ENCODE measurements at regions not wholly inside any gene's neighbourhood (a gene's known extent, or its start where the extent isn't known, plus 50 kb on each side); places are given as distances from the start of the nearest gene placed in this dataset.

GRCh38 chr1:104064399-104064798 is 314.7 kb downstream of the AMY1C start:
- Histone ChIP-seq H3K4me1 (no peaks in the 10 kb centered on the region), H3K27me3 (no peaks in the 10 kb centered on the region), H3K4me3 (no peak overlapping the region), H3K9me3 (no peaks in the 10 kb centered on the region), H3K36me3 (no peaks in the 10 kb centered on the region), H3K27ac (no peak overlapping the region)
- TF ChIP-seq, protein P1, sequence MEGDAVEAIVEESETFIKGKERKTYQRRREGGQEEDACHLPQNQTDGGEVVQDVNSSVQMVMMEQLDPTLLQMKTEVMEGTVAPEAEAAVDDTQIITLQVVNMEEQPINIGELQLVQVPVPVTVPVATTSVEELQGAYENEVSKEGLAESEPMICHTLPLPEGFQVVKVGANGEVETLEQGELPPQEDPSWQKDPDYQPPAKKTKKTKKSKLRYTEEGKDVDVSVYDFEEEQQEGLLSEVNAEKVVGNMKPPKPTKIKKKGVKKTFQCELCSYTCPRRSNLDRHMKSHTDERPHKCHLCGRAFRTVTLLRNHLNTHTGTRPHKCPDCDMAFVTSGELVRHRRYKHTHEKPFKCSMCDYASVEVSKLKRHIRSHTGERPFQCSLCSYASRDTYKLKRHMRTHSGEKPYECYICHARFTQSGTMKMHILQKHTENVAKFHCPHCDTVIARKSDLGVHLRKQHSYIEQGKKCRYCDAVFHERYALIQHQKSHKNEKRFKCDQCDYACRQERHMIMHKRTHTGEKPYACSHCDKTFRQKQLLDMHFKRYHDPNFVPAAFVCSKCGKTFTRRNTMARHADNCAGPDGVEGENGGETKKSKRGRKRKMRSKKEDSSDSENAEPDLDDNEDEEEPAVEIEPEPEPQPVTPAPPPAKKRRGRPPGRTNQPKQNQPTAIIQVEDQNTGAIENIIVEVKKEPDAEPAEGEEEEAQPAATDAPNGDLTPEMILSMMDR (IDR thresholded peaks at IDR 0.05), result no peak
- DNase-seq (ENCODE audit: low spot score in 2 of 2), result no peak
- intact Hi-C loops (cut with DNase I), result no loop called here

DNA sequence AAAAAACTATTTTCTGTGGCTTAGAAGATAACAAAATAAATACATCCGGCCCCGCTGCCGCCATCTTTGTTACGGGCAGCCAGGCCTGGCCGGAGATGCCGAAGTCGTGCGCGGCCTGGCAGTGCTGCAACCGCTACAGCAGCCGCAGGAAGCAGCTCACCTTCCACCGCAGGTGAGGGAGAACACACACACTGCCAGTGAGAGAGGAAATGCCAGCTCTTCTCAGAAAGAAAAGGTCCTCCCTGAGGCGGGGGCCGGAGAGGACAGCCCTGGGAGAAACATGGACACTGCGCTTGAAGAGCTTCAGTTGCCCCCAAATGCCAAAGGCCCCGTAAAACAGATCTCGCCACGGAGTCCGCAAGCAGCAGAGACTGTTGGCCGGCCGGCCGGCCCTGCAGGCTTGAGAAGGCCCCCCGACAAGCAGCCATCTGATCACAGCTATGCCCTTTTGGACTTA is 323.2 kb downstream of the AMY1C start:
- intact Hi-C loops (cut with DNase I), result no loop called here
- no peak for DNase-seq (ENCODE audit: low spot score in 2 of 2)
- Histone ChIP-seq H3K4me3 (no peak overlapping the region), H3K36me3 (no peaks in the 10 kb centered on the region), H3K4me1 (no peaks in the 10 kb centered on the region), H3K27ac (no peak overlapping the region), H3K9me3 (no peaks in the 10 kb centered on the region), H3K27me3 (no peaks in the 10 kb centered on the region)
- TF ChIP-seq, protein P1 (IDR thresholded peaks at IDR 0.05), result no peak

DNA sequence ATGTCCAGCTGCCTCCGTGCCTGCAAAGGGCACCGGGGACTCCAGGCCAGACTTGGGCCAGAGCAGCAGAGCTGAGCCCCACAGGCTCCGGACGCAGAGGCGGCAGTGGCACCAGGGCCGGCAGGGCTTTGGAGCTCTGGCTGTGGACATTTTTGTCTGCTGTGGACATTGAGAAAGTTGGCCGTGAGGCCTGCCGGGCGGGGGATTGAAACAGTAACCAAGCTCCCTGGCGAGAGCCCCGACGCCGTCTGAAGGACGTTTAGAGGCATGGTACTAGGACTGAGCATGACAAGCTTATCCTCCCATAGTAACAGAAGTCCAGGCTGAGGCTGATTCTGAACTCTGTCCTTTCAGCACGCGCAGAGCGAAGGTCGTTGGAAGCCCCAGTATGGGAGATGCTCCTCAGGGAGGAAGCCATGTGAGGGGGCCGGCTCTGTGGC is 323.8 kb downstream of the AMY1C start:
- no peak for DNase-seq (ENCODE audit: low spot score in 2 of 2)
- Histone ChIP-seq H3K4me3 (no peak overlapping the region), H3K27me3 (no peaks in the 10 kb centered on the region), H3K36me3 (no peaks in the 10 kb centered on the region), H3K27ac (no peak overlapping the region), H3K4me1 (no peaks in the 10 kb centered on the region), H3K9me3 (no peaks in the 10 kb centered on the region)
- intact Hi-C loops (cut with DNase I), result no loop called here
- TF ChIP-seq, protein P1 (IDR thresholded peaks at IDR 0.05), result no peak

GRCh38 chr1:104082221-104082620 is 332.5 kb downstream of the AMY1C start:
- intact Hi-C loops (cut with DNase I), result no loop called here
- Histone ChIP-seq H3K27ac (no peak overlapping the region), H3K36me3 (no peaks in the 10 kb centered on the region), H3K4me3 (no peak overlapping the region), H3K27me3 (no peaks in the 10 kb centered on the region), H3K9me3 (no peaks in the 10 kb centered on the region), H3K4me1 (no peaks in the 10 kb centered on the region)
- TF ChIP-seq, protein P1 (IDR thresholded peaks at IDR 0.05), result no peak
- no peak for DNase-seq (ENCODE audit: low spot score in 2 of 2)

DNA sequence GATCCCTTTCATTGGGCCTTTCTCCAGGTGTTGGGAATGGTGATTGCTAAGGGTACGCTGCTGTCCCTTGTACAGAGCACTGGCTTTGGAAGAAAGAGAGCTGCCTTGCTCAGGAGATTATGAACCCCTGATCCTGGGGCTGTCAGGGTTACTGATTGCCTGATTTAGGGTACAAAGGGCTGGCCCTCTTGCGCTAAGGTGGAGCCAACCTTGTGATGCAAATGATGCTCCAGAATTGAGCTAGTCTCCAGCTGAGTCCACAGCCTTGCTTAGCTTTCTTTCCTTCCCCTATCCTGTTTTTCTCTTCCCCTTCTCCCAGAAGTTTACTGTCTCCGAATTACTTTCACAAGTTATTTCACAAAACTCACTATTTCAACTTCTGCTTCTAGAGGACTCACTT is 334.7 kb downstream of the AMY1C start:
- Histone ChIP-seq H3K9me3 (no peaks in the 10 kb centered on the region), H3K27ac (no peak overlapping the region), H3K27me3 (no peaks in the 10 kb centered on the region), H3K36me3 (no peaks in the 10 kb centered on the region), H3K4me3 (no peak overlapping the region), H3K4me1 (no peaks in the 10 kb centered on the region)
- TF ChIP-seq, protein P1 (IDR thresholded peaks at IDR 0.05), result no peak
- intact Hi-C loops (cut with DNase I), result no loop called here
- DNase-seq (ENCODE audit: low spot score in 2 of 2), result no peak

- H3K27me3 ChIP-seq, result no peaks in the 10 kb centered on the region
- H3K4me1 ChIP-seq, result no peaks in the 10 kb centered on the region
- no peak overlapping the region for H3K27ac ChIP-seq
- H3K9me3 ChIP-seq, result no peaks in the 10 kb centered on the region
- no peaks in the 10 kb centered on the region for H3K36me3 ChIP-seq
- intact Hi-C loops (cut with DNase I), result no loop called here
- no peak for DNase-seq (ENCODE audit: low spot score in 2 of 2)
- TF ChIP-seq, protein P1 (IDR thresholded peaks at IDR 0.05), result no peak
- no peak overlapping the region for H3K4me3 ChIP-seq
Measured at GRCh38 chr1:104092698-104093097, 343.0 kb downstream of the AMY1C start.
